Natural killer cell (primary cell): ENCODE measurements at regions not wholly inside any gene's neighbourhood (a gene's known extent, or its start where the extent isn't known, plus 50 kb on each side); places are given as distances from the start of the nearest gene placed in this dataset.

Experiments
- ATAC-seq, 3 donors: fragments of 150-1000 bp in 2 of 3; fragments of 200-7000 bp in 1 of 3; cut with Tn5 transposase; 1 replicate in 1 of 3; 2 replicates in 2 of 3; pipeline ENCODE4 v1.10.0; 2021; ENCODE audit warnings: mild to moderate bottlenecking in 2 of 3, moderate library complexity in 2 of 3
- DNase-seq, 2 donors: peaks; one replicate each; pipeline versions ENCODE4 v3.0.0 to v3.0.0-alpha.2; 2013 to 2021; ENCODE audit warnings: mixed read lengths in 1 of 2
- H3K27ac ChIP-seq: one replicate; pipeline ENCODE4 v1.5.1; 2013; ENCODE audit warnings: mild to moderate bottlenecking, low read length
- H3K27me3 ChIP-seq: one replicate; pipeline ENCODE4 v1.6.1; 2013; ENCODE audit warnings: low read length; ENCODE audit not compliant: control insufficient read depth, insufficient read depth
- H3K36me3 ChIP-seq: one replicate; pipeline ENCODE4 v1.6.1; 2013; ENCODE audit warnings: low read length; ENCODE audit not compliant: control insufficient read depth, insufficient read depth
- H3K4me1 ChIP-seq: one replicate; pipeline ENCODE4 v1.6.1; 2013; ENCODE audit warnings: low read length; ENCODE audit not compliant: control insufficient read depth, insufficient read depth
- H3K4me3 ChIP-seq: one replicate; pipeline ENCODE4 v1.5.1; 2013; ENCODE audit warnings: low read length
- H3K9me3 ChIP-seq: one replicate; pipeline ENCODE4 v1.6.1; 2013; ENCODE audit warnings: low read length; ENCODE audit not compliant: control insufficient read depth, insufficient read depth
- H3K27ac Mint-ChIP-seq, 2 donors: one replicate each; pipeline ENCODE4 v1.8.0; 2022; ENCODE audit warnings: mild to moderate bottlenecking in 2 of 2, mixed read lengths in 2 of 2, moderate library complexity in 1 of 2
- H3K27me3 Mint-ChIP-seq, 2 donors: one replicate each; pipeline ENCODE4 v1.8.0; 2022; ENCODE audit warnings: low read depth in 2 of 2, mixed read lengths in 2 of 2
- H3K36me3 Mint-ChIP-seq: one replicate; pipeline ENCODE4 v1.8.0; 2022; ENCODE audit warnings: mixed read lengths
- H3K4me1 Mint-ChIP-seq, 2 donors: one replicate each; pipeline ENCODE4 v1.8.0; 2022; ENCODE audit warnings: mixed read lengths in 2 of 2
- H3K4me3 Mint-ChIP-seq: one replicate; pipeline ENCODE4 v1.8.0; 2022; ENCODE audit warnings: mild to moderate bottlenecking, moderate library complexity, mixed read lengths
- H3K9me3 Mint-ChIP-seq, 2 donors: one replicate each; pipeline ENCODE4 v1.8.0; 2022; ENCODE audit warnings: mixed read lengths in 2 of 2
- WGBS: methylation state at CpG from one replicate; pipeline ENCODE4 v1.1.7; 2013; ENCODE audit warnings: missing lambda C conversion rate; ENCODE audit not compliant: insufficient coverage; 5-methylcytosine and 5-hydroxymethylcytosine counted together
- intact Hi-C: fragments of 100-400 bp; cut with micrococcal nuclease; formaldehyde crosslinking; loops from one replicate; pipeline ENCODE4 v1.14.2; 2022
- TF ChIP-seq, protein P1 (sequence below): fragments of 200-600 bp; IDR thresholded peaks from one replicate; pipeline ENCODE4 v1.8.0; 2022; ENCODE audit warnings: antibody characterized with exemption

DNA sequence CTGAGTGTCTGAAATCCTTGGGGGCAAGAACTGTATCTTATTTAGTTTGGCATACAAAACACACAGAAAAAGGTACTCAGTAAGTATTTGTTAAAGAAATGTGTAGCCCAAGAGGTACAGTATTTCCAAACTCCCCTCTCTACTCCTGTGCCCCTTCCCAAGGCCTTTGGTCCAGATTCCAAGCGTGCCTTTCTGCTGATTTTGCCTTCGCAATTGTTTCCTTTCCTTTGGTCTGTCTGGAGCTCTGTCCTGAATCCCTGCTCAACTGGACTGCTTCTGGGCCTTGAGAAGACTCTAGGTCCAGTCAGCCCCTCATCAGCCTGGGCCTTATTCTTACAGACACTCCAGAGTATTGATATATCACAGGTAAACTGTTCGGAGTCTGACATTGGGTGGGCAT, 122.2 kb upstream of the SYNCRIP start:
- H3K36me3 ChIP-seq: no peaks in the 10 kb centered on the region
- TF ChIP-seq, protein P1, sequence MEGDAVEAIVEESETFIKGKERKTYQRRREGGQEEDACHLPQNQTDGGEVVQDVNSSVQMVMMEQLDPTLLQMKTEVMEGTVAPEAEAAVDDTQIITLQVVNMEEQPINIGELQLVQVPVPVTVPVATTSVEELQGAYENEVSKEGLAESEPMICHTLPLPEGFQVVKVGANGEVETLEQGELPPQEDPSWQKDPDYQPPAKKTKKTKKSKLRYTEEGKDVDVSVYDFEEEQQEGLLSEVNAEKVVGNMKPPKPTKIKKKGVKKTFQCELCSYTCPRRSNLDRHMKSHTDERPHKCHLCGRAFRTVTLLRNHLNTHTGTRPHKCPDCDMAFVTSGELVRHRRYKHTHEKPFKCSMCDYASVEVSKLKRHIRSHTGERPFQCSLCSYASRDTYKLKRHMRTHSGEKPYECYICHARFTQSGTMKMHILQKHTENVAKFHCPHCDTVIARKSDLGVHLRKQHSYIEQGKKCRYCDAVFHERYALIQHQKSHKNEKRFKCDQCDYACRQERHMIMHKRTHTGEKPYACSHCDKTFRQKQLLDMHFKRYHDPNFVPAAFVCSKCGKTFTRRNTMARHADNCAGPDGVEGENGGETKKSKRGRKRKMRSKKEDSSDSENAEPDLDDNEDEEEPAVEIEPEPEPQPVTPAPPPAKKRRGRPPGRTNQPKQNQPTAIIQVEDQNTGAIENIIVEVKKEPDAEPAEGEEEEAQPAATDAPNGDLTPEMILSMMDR: no peak
- Mint-ChIP-seq H3K9me3 (peaks cover 0 to 2% of the 10 kb centered on the region in 2 donors), H3K4me1 (no peaks in the 10 kb centered on the region), H3K27me3 (peaks cover 10 to 20% of the 10 kb centered on the region in 2 donors), H3K27ac (no peak overlapping the region), H3K36me3 (no peaks in the 10 kb centered on the region), H3K4me3 (no peak overlapping the region)
- peaks cover 4% of the 10 kb centered on the region for H3K27me3 ChIP-seq
- no peaks in the 10 kb centered on the region for H3K4me1 ChIP-seq
- no peak overlapping the region for H3K4me3 ChIP-seq
- ATAC-seq (no peak), DNase-seq (no peak)
- no peaks in the 10 kb centered on the region for H3K9me3 ChIP-seq
- WGBS: 92% methylated on average over 3 of the region's 3 CpGs
- intact Hi-C loops: no loop called here
- no peak overlapping the region for H3K27ac ChIP-seq

DNA sequence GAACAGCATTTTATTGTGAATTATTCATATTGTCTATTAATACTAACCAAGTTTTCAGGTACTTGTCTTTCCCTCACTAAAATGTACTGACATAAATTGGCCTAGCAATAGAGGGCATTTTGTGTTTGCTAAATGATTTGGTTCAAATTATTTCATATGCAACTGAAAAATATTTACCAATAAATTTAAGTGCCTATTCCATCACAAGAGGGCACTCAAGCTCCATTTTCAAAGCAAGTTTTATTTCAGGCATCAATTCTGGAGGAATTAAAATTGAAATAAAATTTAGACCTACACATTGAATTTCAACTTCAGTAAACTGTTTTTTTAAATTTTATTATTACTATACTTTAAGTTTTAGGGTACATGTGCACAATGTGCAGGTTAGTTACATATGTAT, 114.3 kb upstream of the SYNCRIP start:
- no peaks in the 10 kb centered on the region for H3K9me3 Mint-ChIP-seq
- H3K27ac ChIP-seq: no peak overlapping the region
- no peaks in the 10 kb centered on the region for H3K4me1 ChIP-seq
- DNase-seq: peak in 1 of 2 donors; percentile 9
- no peaks in the 10 kb centered on the region for H3K4me1 Mint-ChIP-seq
- H3K36me3 Mint-ChIP-seq: no peaks in the 10 kb centered on the region
- no peak overlapping the region for H3K4me3 Mint-ChIP-seq
- H3K27me3 ChIP-seq: no peaks in the 10 kb centered on the region
- H3K27ac Mint-ChIP-seq: no peak overlapping the region
- peaks cover 4 to 5% of the 10 kb centered on the region in 2 donors for H3K27me3 Mint-ChIP-seq
- intact Hi-C loops: no loop called here
- H3K36me3 ChIP-seq: no peaks in the 10 kb centered on the region
- ATAC-seq: no peak
- H3K9me3 ChIP-seq: no peaks in the 10 kb centered on the region
- H3K4me3 ChIP-seq: no peak overlapping the region
- TF ChIP-seq, protein P1: no peak

DNA sequence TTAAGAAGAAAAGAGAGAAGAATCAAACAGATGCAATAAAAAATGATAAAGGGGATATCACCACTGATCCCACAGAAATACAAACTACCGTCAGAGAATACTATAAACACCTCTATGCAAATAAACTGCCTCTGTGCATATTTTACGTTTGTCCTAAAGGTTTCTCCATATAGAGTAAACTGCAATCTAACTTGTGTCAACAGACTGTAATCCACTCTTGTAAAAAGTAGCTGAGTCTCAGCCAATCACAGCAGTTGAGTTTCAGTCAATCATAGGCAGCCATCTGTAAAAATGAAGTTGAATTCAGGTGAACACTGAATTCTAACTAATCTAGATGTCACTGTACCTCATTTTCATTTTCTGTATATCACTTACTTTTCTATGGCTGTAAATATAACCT, 112.2 kb upstream of the SYNCRIP start:
- Mint-ChIP-seq H3K4me1 (no peaks in the 10 kb centered on the region), H3K36me3 (no peaks in the 10 kb centered on the region), H3K9me3 (no peaks in the 10 kb centered on the region), H3K27ac (no peak overlapping the region), H3K4me3 (no peak overlapping the region), H3K27me3 (peaks cover 0 to 5% of the 10 kb centered on the region in 2 donors)
- ATAC-seq (no peak), DNase-seq (no peak)
- TF ChIP-seq, protein P1: no peak
- intact Hi-C loops: no loop called here
- Histone ChIP-seq H3K27ac (no peak overlapping the region), H3K4me3 (no peak overlapping the region), H3K4me1 (no peaks in the 10 kb centered on the region), H3K27me3 (no peaks in the 10 kb centered on the region), H3K36me3 (no peaks in the 10 kb centered on the region), H3K9me3 (no peaks in the 10 kb centered on the region)
- 80% methylated on average over 2 of the region's 2 CpGs for WGBS

DNA sequence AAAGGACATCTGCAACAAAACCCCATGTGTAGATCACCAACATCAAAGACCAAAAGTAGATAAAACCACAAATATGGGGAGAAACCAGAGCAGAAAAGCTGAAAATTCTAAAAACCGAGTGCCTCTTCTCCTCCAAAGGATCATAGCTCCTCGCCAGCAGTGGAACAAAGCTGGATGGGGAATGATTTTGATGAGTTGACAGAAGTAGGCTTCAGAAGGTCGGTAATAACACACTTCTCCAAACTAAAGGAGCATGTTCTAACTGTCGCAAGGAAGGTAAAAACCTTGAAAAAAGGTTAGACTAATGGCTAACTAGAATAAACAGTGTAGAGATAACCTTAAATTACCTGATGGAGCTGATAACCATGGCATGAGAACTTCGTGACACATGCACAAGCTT, 109.9 kb upstream of the SYNCRIP start:
- H3K9me3 ChIP-seq: no peaks in the 10 kb centered on the region
- no peak overlapping the region for H3K4me3 ChIP-seq
- H3K27ac ChIP-seq: no peak overlapping the region
- ATAC-seq: no peak
- Mint-ChIP-seq H3K9me3 (no peaks in the 10 kb centered on the region), H3K27me3 (peaks cover 0 to 5% of the 10 kb centered on the region in 2 donors), H3K4me3 (no peak overlapping the region), H3K27ac (no peak overlapping the region), H3K36me3 (no peaks in the 10 kb centered on the region), H3K4me1 (no peaks in the 10 kb centered on the region)
- 85% methylated on average over 3 of the region's 5 CpGs for WGBS
- no peak for DNase-seq
- no peaks in the 10 kb centered on the region for H3K4me1 ChIP-seq
- H3K36me3 ChIP-seq: no peaks in the 10 kb centered on the region
- H3K27me3 ChIP-seq: no peaks in the 10 kb centered on the region
- intact Hi-C loops: no loop called here
- TF ChIP-seq, protein P1: no peak
